HCT116 (cell line): ENCODE measurements at regions not wholly inside any gene's neighbourhood (a gene's known extent, or its start where the extent isn't known, plus 50 kb on each side); places are given as distances from the start of the nearest gene placed in this dataset.

Experiments used
- ATAC-seq: fragments of 200-7000 bp; cut with Tn5 transposase; 2 replicates; pipeline ENCODE4 v1.9.1; 2020; ENCODE audit warnings: mild to moderate bottlenecking, moderate library complexity
- BruUV-seq: library from RNA; stranded (reverse); fragments of 400-500 nt; replicated peaks from 2 replicates; lab custom pipeline; 2021; lab: Mats Ljungman, UMichigan
- CTCF ChIA-PET: fragments of 300-600 bp; sonication (Branson Sonifier 250); formaldehyde crosslinking; loops from one replicate; lab custom pipeline; 2021; ENCODE audit warnings: antibody characterized with exemption; lab: Charles Lee
- POLR2A ChIA-PET: fragments of 300-600, 350-600 bp; sonication (Branson Sonifier 250); formaldehyde crosslinking; loops from one replicate; lab custom pipeline; 2021; ENCODE audit warnings: antibody characterized with exemption; lab: Charles Lee
- RAD21 ChIA-PET, 2 experiments: fragments of 300-600 bp; sonication (Branson Sonifier 250); formaldehyde crosslinking; loops; one replicate each; lab custom pipeline; 2023; ENCODE audit warnings: low total read pairs in 2 of 2; ENCODE audit not compliant: uncharacterized antibody in 2 of 2, unreplicated experiment in 2 of 2, low non-redundant PET in 1 of 2; lab: Charles Lee
- DNase-seq: peaks from one replicate; pipeline ENCODE4 v3.0.0-alpha.2; 2010; ENCODE audit warnings: low read depth, low spot score
- H2AFZ ChIP-seq: fragments of 200-600 bp; shearing (Covaris generic), sonication (generic); 2 replicates; pipeline ENCODE4 v1.6.1; 2017; ENCODE audit warnings: low read depth, mixed run types, mixed read lengths, antibody characterized with exemption, low read length; ENCODE audit not compliant: poor library complexity, severe bottlenecking
- H3K27ac ChIP-seq: 2 replicates; pipeline ENCODE4 v1.5.1; 2012; ENCODE audit warnings: low read depth, low read length
- H3K27me3 ChIP-seq: fragments of 200-600 bp; sonication (generic); 2 replicates; pipeline ENCODE4 v1.6.1; 2016; ENCODE audit warnings: mixed run types, low read length, mixed read lengths; ENCODE audit not compliant: insufficient read depth
- H3K36me3 ChIP-seq, 2 experiments: fragments of 200-500 bp in 1 of 2; fragments of 200-600 bp in 1 of 2; sonication (Bioruptor generic) in 1 of 2; sonication (generic) in 1 of 2; 2 replicates each; pipeline versions ENCODE4 v1.5.1 to v1.6.1; 2014 to 2016; ENCODE audit warnings: low read length in 2 of 2, inconsistent platforms in 1 of 2, mixed read lengths in 1 of 2, mixed run types in 1 of 2; ENCODE audit not compliant: insufficient read depth in 2 of 2, control insufficient read depth in 1 of 2
- H3K4me1 ChIP-seq, 2 experiments: fragments of 200-600 bp in 1 of 2; sonication (generic) in 1 of 2; 2 replicates each; pipeline versions ENCODE4 v1.5.1 to v1.6.1; 2012 to 2017; ENCODE audit warnings: low read length in 2 of 2, inconsistent platforms in 1 of 2, mild to moderate bottlenecking in 1 of 2, mixed read lengths in 1 of 2, mixed run types in 1 of 2, moderate library complexity in 1 of 2; ENCODE audit not compliant: insufficient read depth in 2 of 2, control insufficient read depth in 1 of 2
- H3K4me2 ChIP-seq: fragments of 200-600 bp; sonication (generic); 2 replicates; pipeline ENCODE4 v1.6.1; 2017; ENCODE audit warnings: mixed run types, low read length, mixed read lengths
- H3K4me3 ChIP-seq, 2 experiments: fragments of 200-600 bp in 1 of 2; sonication (generic) in 1 of 2; replicated peaks in 1 of 2; 2 replicates each; pipeline ENCODE4 v1.5.1; 2011 to 2016; ENCODE audit warnings: low read length in 2 of 2, control low read depth in 1 of 2, low read depth in 1 of 2, mild to moderate bottlenecking in 1 of 2, mixed read lengths in 1 of 2, mixed run types in 1 of 2
- H3K79me2 ChIP-seq: fragments of 200-600 bp; sonication (generic); 2 replicates; pipeline ENCODE4 v1.6.1; 2017; ENCODE audit warnings: mild to moderate bottlenecking, mixed run types, low read length, moderate library complexity, mixed read lengths; ENCODE audit not compliant: insufficient read depth
- H3K9ac ChIP-seq: fragments of 200-600 bp; sonication (generic); 2 replicates; pipeline ENCODE4 v1.6.1; 2016; ENCODE audit warnings: low read length, mixed read lengths
- H3K9me2 ChIP-seq: fragments of 200-600 bp; sonication (generic), shearing (Covaris generic); 2 replicates; pipeline ENCODE4 v1.6.1; 2017; ENCODE audit warnings: mixed run types, mild to moderate bottlenecking, moderate library complexity; ENCODE audit not compliant: insufficient read depth
- H3K9me3 ChIP-seq, 2 experiments: fragments of 200-500 bp in 1 of 2; fragments of 200-600 bp in 1 of 2; sonication (Bioruptor generic) in 1 of 2; sonication (generic) in 1 of 2; 2 replicates each; pipeline ENCODE4 v1.6.1; 2014 to 2017; ENCODE audit warnings: low read length in 2 of 2, mixed read lengths in 2 of 2, inconsistent platforms in 1 of 2, low read depth in 1 of 2, mild to moderate bottlenecking in 1 of 2, mixed run types in 1 of 2, moderate library complexity in 1 of 2; ENCODE audit not compliant: control insufficient read depth in 1 of 2, insufficient read depth in 1 of 2
- H4K20me1 ChIP-seq: fragments of 200-600 bp; sonication (generic), shearing (Covaris generic); 2 replicates; pipeline ENCODE4 v1.6.1; 2017; ENCODE audit warnings: mixed run types, mild to moderate bottlenecking, moderate library complexity; ENCODE audit not compliant: insufficient read depth
- CBX3 ChIP-seq: IDR thresholded peaks from 2 replicates; pipeline ENCODE4 v1.6.1; 2012; ENCODE audit warnings: low read depth
- CEBPB ChIP-seq: IDR thresholded peaks from 2 replicates; pipeline ENCODE4 v1.6.1; 2012; ENCODE audit warnings: low read depth
- ELF1 ChIP-seq: IDR thresholded peaks from 2 replicates; pipeline ENCODE4 v1.6.1; 2012; ENCODE audit warnings: low read depth, borderline replicate concordance
- EZH2phosphoT487 ChIP-seq: fragments of 200-600 bp; IDR thresholded peaks from 2 replicates; pipeline ENCODE4 v1.6.1; 2018; ENCODE audit warnings: antibody characterized with exemption, borderline replicate concordance
- JUND ChIP-seq: IDR thresholded peaks from 2 replicates; pipeline ENCODE4 v1.6.1; 2012
- POLR2A ChIP-seq: IDR thresholded peaks from 2 replicates; pipeline ENCODE4 v1.7.0; 2011; ENCODE audit warnings: borderline replicate concordance; ENCODE audit not compliant: insufficient read depth, insufficient read length; ENCODE audit errors: extremely low read depth
- POLR2AphosphoS5 ChIP-seq: IDR thresholded peaks from 2 replicates; pipeline ENCODE4 v1.6.1; 2011; ENCODE audit warnings: mild to moderate bottlenecking, low read depth, low read length, moderate library complexity
- ZFX ChIP-seq: fragments of 450-650 bp; IDR thresholded peaks from 2 replicates; pipeline ENCODE4 v1.6.1; 2017
- ZNF274 ChIP-seq: fragments of 200-500 bp; sonication (Bioruptor generic); IDR thresholded peaks from 2 replicates; pipeline ENCODE4 v1.6.1; 2014; ENCODE audit warnings: mild to moderate bottlenecking, low read depth, low read length, inconsistent platforms
- intact Hi-C: fragments of 100-400 bp; cut with micrococcal nuclease; formaldehyde crosslinking; loops from 2 replicates; pipeline ENCODE4 v1.10.0; 2022
- TF ChIP-seq, protein P1 (sequence below): IDR thresholded peaks from 2 replicates; pipeline ENCODE4 v1.6.1; 2011; ENCODE audit warnings: mild to moderate bottlenecking, low read length, moderate library complexity; ENCODE audit not compliant: insufficient replicate concordance; ENCODE audit errors: extremely low read depth
- TF ChIP-seq, protein P2 (sequence below): IDR thresholded peaks from 2 replicates; pipeline ENCODE4 v1.6.1; 2012
- TF ChIP-seq, protein P3 (sequence below), 3 experiments: fragments of 200-600 bp in 1 of 3; sonication (generic) in 1 of 3; IDR thresholded peaks in 2 of 3; conservative IDR thresholded peaks in 1 of 3; 2 replicates each; pipeline ENCODE4 v1.5.1; 2012 to 2017; ENCODE audit warnings: low read depth in 2 of 3, low read length in 2 of 3, antibody characterized with exemption in 1 of 3, borderline replicate concordance in 1 of 3, control low read depth in 1 of 3, mild to moderate bottlenecking in 1 of 3, mixed read lengths in 1 of 3, mixed run types in 1 of 3, moderate library complexity in 1 of 3; ENCODE audit not compliant: insufficient read depth in 1 of 3

DNA sequence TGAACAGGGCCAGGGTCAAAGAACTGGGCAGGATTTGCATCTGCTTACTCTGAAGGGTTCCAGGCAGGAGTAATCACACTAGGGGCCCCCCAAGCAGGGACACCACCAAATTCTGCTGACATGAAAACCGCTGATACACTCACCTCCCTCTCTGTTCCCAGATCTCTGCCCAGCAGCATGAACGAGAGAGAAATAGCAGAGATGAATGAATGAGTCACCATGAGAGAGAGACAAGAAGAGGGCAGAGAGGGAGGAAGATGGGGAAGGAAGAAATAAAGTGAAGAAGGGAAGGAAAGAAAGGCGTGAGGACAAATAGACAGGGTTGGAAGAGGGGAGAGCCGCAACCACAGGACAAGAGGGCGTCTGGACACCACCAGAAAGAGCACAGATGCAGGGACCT is 285.9 kb upstream of the NEBL start:
- Histone ChIP-seq H2AFZ (no peak overlapping the region), H3K27me3 (no peaks in the 10 kb centered on the region), H3K36me3 (no peaks in the 10 kb centered on the region), H4K20me1 (no peaks in the 10 kb centered on the region), H3K4me1 (peaks cover 13 to 18% of the 10 kb centered on the region in 2 experiments; a peak in 3 of 4 replicates), H3K9me3 (0 out of 4 replicates have a peak, but pooled peaks cover 0 to 3% of the 10 kb centered on the region in 2 experiments)
- ChIA-PET POLR2A (interaction anchor here (0.8 kb wide), 1 partner anchor 7 kb away, joined by 3 read pairs; no protein-coding TSS in a partner anchor), CTCF (no interaction called here)
- no peak for DNase-seq
- ATAC-seq: no peak
- TF ChIP-seq, protein P1, sequence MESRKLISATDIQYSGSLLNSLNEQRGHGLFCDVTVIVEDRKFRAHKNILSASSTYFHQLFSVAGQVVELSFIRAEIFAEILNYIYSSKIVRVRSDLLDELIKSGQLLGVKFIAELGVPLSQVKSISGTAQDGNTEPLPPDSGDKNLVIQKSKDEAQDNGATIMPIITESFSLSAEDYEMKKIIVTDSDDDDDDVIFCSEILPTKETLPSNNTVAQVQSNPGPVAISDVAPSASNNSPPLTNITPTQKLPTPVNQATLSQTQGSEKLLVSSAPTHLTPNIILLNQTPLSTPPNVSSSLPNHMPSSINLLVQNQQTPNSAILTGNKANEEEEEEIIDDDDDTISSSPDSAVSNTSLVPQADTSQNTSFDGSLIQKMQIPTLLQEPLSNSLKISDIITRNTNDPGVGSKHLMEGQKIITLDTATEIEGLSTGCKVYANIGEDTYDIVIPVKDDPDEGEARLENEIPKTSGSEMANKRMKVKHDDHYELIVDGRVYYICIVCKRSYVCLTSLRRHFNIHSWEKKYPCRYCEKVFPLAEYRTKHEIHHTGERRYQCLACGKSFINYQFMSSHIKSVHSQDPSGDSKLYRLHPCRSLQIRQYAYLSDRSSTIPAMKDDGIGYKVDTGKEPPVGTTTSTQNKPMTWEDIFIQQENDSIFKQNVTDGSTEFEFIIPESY: no peak
- TF ChIP-seq, all 23 proteins: peak for 0
- Histone ChIP-seq H3K27ac (no peak overlapping the region), H3K9me2 (no peaks in the 10 kb centered on the region), H3K79me2 (no peaks in the 10 kb centered on the region), H3K4me2 (no peak overlapping the region), H3K9ac (no peak overlapping the region), H3K4me3 (no peak overlapping the region)
- intact Hi-C loops: no loop called here
- no TSS peak for BruUV-seq
- RAD21 ChIA-PET: no interaction called here

DNA sequence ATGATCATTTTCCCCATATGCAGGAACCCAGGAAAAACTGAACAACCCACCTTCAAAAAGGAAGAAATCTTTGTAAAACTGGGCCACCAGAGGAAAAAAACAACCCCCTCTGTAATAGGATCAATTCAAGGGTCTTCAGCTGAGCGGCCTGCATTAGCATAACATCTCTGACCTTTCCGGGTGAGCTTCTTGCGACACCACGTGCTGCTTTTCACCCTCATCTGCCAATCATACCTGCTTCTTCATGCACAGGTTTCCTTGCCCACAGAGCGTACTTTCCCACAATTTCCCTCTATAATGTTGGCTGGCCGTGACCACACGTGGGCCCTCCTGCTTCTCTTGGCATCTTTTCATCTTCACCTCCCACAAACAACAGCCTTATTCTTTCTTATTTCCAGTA is 284.3 kb upstream of the NEBL start:
- H3K4me1 ChIP-seq: peaks cover 17 to 25% of the 10 kb centered on the region in 2 experiments
- H3K27ac ChIP-seq: no peak overlapping the region
- no peak for ATAC-seq
- H3K9ac ChIP-seq: no peak overlapping the region
- intact Hi-C loops: no loop called here
- H4K20me1 ChIP-seq: no peaks in the 10 kb centered on the region
- RAD21 ChIA-PET: no interaction called here
- no peaks in the 10 kb centered on the region for H3K79me2 ChIP-seq
- POLR2A ChIA-PET: no interaction called here
- TF ChIP-seq CBX3 (no peak), CEBPB (no peak), POLR2AphosphoS5 (no peak), ZNF274 (no peak), ELF1 (no peak), JUND (no peak), EZH2phosphoT487 (no peak), POLR2A (no peak), ZFX (no peak)
- TF ChIP-seq, protein P2, sequence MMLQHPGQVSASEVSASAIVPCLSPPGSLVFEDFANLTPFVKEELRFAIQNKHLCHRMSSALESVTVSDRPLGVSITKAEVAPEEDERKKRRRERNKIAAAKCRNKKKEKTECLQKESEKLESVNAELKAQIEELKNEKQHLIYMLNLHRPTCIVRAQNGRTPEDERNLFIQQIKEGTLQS: no peak
- TF ChIP-seq, protein P3, sequence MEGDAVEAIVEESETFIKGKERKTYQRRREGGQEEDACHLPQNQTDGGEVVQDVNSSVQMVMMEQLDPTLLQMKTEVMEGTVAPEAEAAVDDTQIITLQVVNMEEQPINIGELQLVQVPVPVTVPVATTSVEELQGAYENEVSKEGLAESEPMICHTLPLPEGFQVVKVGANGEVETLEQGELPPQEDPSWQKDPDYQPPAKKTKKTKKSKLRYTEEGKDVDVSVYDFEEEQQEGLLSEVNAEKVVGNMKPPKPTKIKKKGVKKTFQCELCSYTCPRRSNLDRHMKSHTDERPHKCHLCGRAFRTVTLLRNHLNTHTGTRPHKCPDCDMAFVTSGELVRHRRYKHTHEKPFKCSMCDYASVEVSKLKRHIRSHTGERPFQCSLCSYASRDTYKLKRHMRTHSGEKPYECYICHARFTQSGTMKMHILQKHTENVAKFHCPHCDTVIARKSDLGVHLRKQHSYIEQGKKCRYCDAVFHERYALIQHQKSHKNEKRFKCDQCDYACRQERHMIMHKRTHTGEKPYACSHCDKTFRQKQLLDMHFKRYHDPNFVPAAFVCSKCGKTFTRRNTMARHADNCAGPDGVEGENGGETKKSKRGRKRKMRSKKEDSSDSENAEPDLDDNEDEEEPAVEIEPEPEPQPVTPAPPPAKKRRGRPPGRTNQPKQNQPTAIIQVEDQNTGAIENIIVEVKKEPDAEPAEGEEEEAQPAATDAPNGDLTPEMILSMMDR (IDR thresholded peaks at IDR 0.05 in 2 of 3, conservative IDR thresholded peaks at IDR 0.05 in 1 of 3; ENCODE audit: borderline replicate concordance in 1 of 3, insufficient read depth in 1 of 3, low read depth in 2 of 3, low read length in 2 of 3): no peak
- TF ChIP-seq, protein P1: no peak
- H2AFZ ChIP-seq: no peak overlapping the region
- no peaks in the 10 kb centered on the region for H3K9me2 ChIP-seq
- no peak overlapping the region for H3K4me2 ChIP-seq
- H3K4me3 ChIP-seq: no peak overlapping the region
- H3K9me3 ChIP-seq: 0 out of 4 replicates have a peak, but pooled peaks cover 0 to 3% of the 10 kb centered on the region in 2 experiments
- no peak for DNase-seq
- CTCF ChIA-PET: no interaction called here
- no peaks in the 10 kb centered on the region for H3K36me3 ChIP-seq
- H3K27me3 ChIP-seq: no peaks in the 10 kb centered on the region
- no TSS peak for BruUV-seq
